H1 (cell line): ENCODE measurements at regions not wholly inside any gene's neighbourhood (a gene's known extent, or its start where the extent isn't known, plus 50 kb on each side); places are given as distances from the start of the nearest gene placed in this dataset.

Experiments used
- CTCF ChIA-PET: fragments of 300-600 bp; sonication (Branson Sonifier 250); formaldehyde crosslinking; loops from one replicate; lab custom pipeline; 2021; ENCODE audit not compliant: partially characterized antibody; lab: Charles Lee
- POLR2A ChIA-PET: fragments of 300-600 bp; sonication (Branson Sonifier 250); formaldehyde crosslinking; loops from one replicate; lab custom pipeline; 2021; ENCODE audit warnings: inconsistent platforms; ENCODE audit not compliant: partially characterized antibody; lab: Charles Lee
- DNase-seq, 2 experiments: peaks; one replicate each; pipeline versions ENCODE4 v3.0.0 to v3.0.0-alpha.2; 2010 to 2022; ENCODE audit warnings: low spot score in 2 of 2, low read depth in 1 of 2, mixed read lengths in 1 of 2
- FAIRE-seq: peaks from 2 replicates; lab custom pipeline; 2011; peaks lifted over from hg19 to GRCh38; lab: Jason Lieb, UNC
- H2AFZ ChIP-seq: 2 replicates; pipeline ENCODE4 v1.8.1; 2012; ENCODE audit warnings: low read length, inconsistent platforms
- H2AK5ac ChIP-seq: 2 replicates; pipeline ENCODE4 v1.6.1; 2013; ENCODE audit warnings: low read depth, low read length
- H2BK120ac ChIP-seq: replicated peaks from 2 replicates; pipeline ENCODE3; 2013; ENCODE audit warnings: low read depth, low read length, inconsistent platforms
- H2BK12ac ChIP-seq: 2 replicates; pipeline ENCODE4 v1.6.1; 2013; ENCODE audit warnings: low read depth, low read length
- H2BK15ac ChIP-seq: 2 replicates; pipeline ENCODE4 v1.6.1; 2013; ENCODE audit warnings: low read length
- H2BK20ac ChIP-seq: 2 replicates; pipeline ENCODE4 v1.6.1; 2013; ENCODE audit warnings: low read length
- H2BK5ac ChIP-seq: 2 replicates; pipeline ENCODE4 v1.6.1; 2013; ENCODE audit warnings: low read depth, low read length
- H3K14ac ChIP-seq: 2 replicates; pipeline ENCODE4 v1.6.1; 2013; ENCODE audit warnings: inconsistent platforms; ENCODE audit not compliant: insufficient read length
- H3K18ac ChIP-seq: 2 replicates; pipeline ENCODE4 v1.6.1; 2013; ENCODE audit warnings: low read length; ENCODE audit errors: extremely low read depth
- H3K23ac ChIP-seq: 2 replicates; pipeline ENCODE4 v1.6.1; 2013; ENCODE audit warnings: inconsistent platforms; ENCODE audit not compliant: insufficient read length
- H3K23me2 ChIP-seq: 2 replicates; pipeline ENCODE4 v1.6.1; 2013; ENCODE audit warnings: low read depth, low read length
- H3K27ac ChIP-seq: 2 replicates; pipeline ENCODE4 v1.6.1; 2011; ENCODE audit warnings: low read depth, low read length, inconsistent platforms
- H3K27me3 ChIP-seq, 4 experiments: replicated peaks in 1 of 4; 1 replicate in 1 of 4; 2 replicates in 3 of 4; pipeline versions ENCODE4 v1.6.1 to v1.8.1; 2011 to 2013; ENCODE audit warnings: low read length in 3 of 4, mild to moderate bottlenecking in 3 of 4, inconsistent platforms in 2 of 4, mixed read lengths in 2 of 4, moderate library complexity in 1 of 4; ENCODE audit not compliant: control insufficient read depth in 3 of 4, insufficient read depth in 3 of 4; ENCODE audit errors: extremely low read depth in 1 of 4
- H3K36me3 ChIP-seq, 4 experiments: 2 replicates each; pipeline versions ENCODE4 v1.6.1 to v1.8.1; 2011 to 2013; ENCODE audit warnings: mild to moderate bottlenecking in 4 of 4, low read length in 3 of 4, moderate library complexity in 2 of 4, control low read depth in 1 of 4, inconsistent platforms in 1 of 4; ENCODE audit not compliant: insufficient read depth in 4 of 4, control insufficient read depth in 2 of 4
- H3K4ac ChIP-seq: replicated peaks from 2 replicates; pipeline ENCODE3; 2013; ENCODE audit warnings: low read length, low read depth, mixed read lengths, inconsistent platforms; ENCODE audit not compliant: insufficient read length
- H3K4me1 ChIP-seq, 4 experiments: replicated peaks in 1 of 4; 1 replicate in 1 of 4; 2 replicates in 3 of 4; pipeline versions ENCODE4 v1.6.1 to v1.8.1; 2011 to 2013; ENCODE audit warnings: low read length in 3 of 4, inconsistent platforms in 2 of 4, mixed read lengths in 1 of 4; ENCODE audit not compliant: insufficient read depth in 4 of 4, control insufficient read depth in 3 of 4
- H3K4me2 ChIP-seq, 2 experiments: 2 replicates each; pipeline versions ENCODE4 v1.6.1 to v1.8.1; 2011 to 2013; ENCODE audit warnings: low read depth in 2 of 2, low read length in 2 of 2, control low read depth in 1 of 2, inconsistent platforms in 1 of 2, mild to moderate bottlenecking in 1 of 2; ENCODE audit not compliant: insufficient read depth in 1 of 2
- H3K4me3 ChIP-seq, 4 experiments: fragments of 200-600, 300-600 bp in 1 of 4; sonication (generic), shearing (Covaris generic), sonication (Bioruptor Twin) in 1 of 4; 2 replicates each; pipeline versions ENCODE4 v1.5.1 to v1.8.1; 2011 to 2016; ENCODE audit warnings: low read length in 4 of 4, low read depth in 3 of 4, control low read depth in 2 of 4, inconsistent platforms in 2 of 4, mild to moderate bottlenecking in 2 of 4, mixed read lengths in 1 of 4, moderate library complexity in 1 of 4; ENCODE audit not compliant: insufficient read depth in 2 of 4; ENCODE audit errors: extremely low read depth in 1 of 4
- H3K56ac ChIP-seq: replicated peaks from 2 replicates; pipeline ENCODE3; 2013; ENCODE audit warnings: low read depth, mild to moderate bottlenecking, mixed read lengths, low read length, inconsistent platforms; ENCODE audit not compliant: insufficient read length
- H3K79me1 ChIP-seq: 2 replicates; pipeline ENCODE4 v1.6.1; 2013; ENCODE audit warnings: low read depth, low read length, control low read depth
- H3K79me2 ChIP-seq, 2 experiments: 2 replicates each; pipeline versions ENCODE4 v1.6.1 to v1.8.1; 2012 to 2013; ENCODE audit warnings: low read length in 2 of 2, mild to moderate bottlenecking in 2 of 2, inconsistent platforms in 1 of 2; ENCODE audit not compliant: insufficient read depth in 2 of 2, control insufficient read depth in 1 of 2
- H3K9ac ChIP-seq, 4 experiments: replicated peaks in 1 of 4; 1 replicate in 1 of 4; 2 replicates in 3 of 4; pipeline versions ENCODE4 v1.6.1 to v1.8.1; 2011 to 2013; ENCODE audit warnings: low read depth in 3 of 4, low read length in 3 of 4, control low read depth in 2 of 4, mild to moderate bottlenecking in 2 of 4, moderate library complexity in 2 of 4, inconsistent platforms in 1 of 4; ENCODE audit errors: extremely low read depth in 1 of 4
- H3K9me3 ChIP-seq, 2 experiments: 2 replicates each; pipeline versions ENCODE4 v1.6.1 to v1.8.1; 2012 to 2013; ENCODE audit warnings: mild to moderate bottlenecking in 2 of 2, moderate library complexity in 2 of 2, control low read depth in 1 of 2, inconsistent platforms in 1 of 2, low read depth in 1 of 2, low read length in 1 of 2, mixed read lengths in 1 of 2; ENCODE audit not compliant: insufficient read depth in 2 of 2
- H4K20me1 ChIP-seq, 2 experiments: replicated peaks in 1 of 2; 2 replicates each; pipeline versions ENCODE3 to v1.8.1; 2011 to 2013; ENCODE audit warnings: inconsistent platforms in 2 of 2, low read length in 2 of 2, mild to moderate bottlenecking in 1 of 2; ENCODE audit not compliant: insufficient read depth in 2 of 2, control insufficient read depth in 1 of 2
- H4K5ac ChIP-seq: 2 replicates; pipeline ENCODE4 v1.6.1; 2013; ENCODE audit warnings: low read length, low read depth, mixed read lengths, inconsistent platforms; ENCODE audit not compliant: insufficient read length
- H4K8ac ChIP-seq: 2 replicates; pipeline ENCODE4 v1.8.0; 2013; ENCODE audit warnings: mild to moderate bottlenecking, moderate library complexity, low read length, inconsistent platforms; ENCODE audit not compliant: insufficient read depth; ENCODE audit errors: extremely low read depth
- H4K91ac ChIP-seq: replicated peaks from 2 replicates; pipeline ENCODE3; 2013; ENCODE audit warnings: low read length, mixed read lengths, inconsistent platforms; ENCODE audit not compliant: insufficient read length
- ATF3 ChIP-seq: IDR thresholded peaks from 2 replicates; pipeline ENCODE4 v1.6.1; 2011; ENCODE audit warnings: low read depth, mild to moderate bottlenecking, low read length; ENCODE audit not compliant: insufficient read depth
- CBX5 ChIP-seq: fragments of 300-800, 300-1000 bp; sonication (generic); IDR thresholded peaks from 2 replicates; pipeline ENCODE4 v1.7.1; 2016; ENCODE audit warnings: antibody characterized with exemption, low read length, low read depth
- HDAC2 ChIP-seq, 2 experiments: fragments of 300-600 bp in 1 of 2; sonication (generic) in 1 of 2; IDR thresholded peaks; 2 replicates each; pipeline ENCODE4 v1.6.1; 2011 to 2012; ENCODE audit warnings: low read depth in 2 of 2, low read length in 2 of 2, mild to moderate bottlenecking in 2 of 2, moderate library complexity in 2 of 2, borderline replicate concordance in 1 of 2, inconsistent platforms in 1 of 2
- JUND ChIP-seq: IDR thresholded peaks from 2 replicates; pipeline ENCODE4 v1.6.1; 2011; ENCODE audit warnings: mild to moderate bottlenecking, improper control_type of control experiment, low read length
- KDM4A ChIP-seq: IDR thresholded peaks from one replicate; pipeline ENCODE4 v1.7.1; 2012; ENCODE audit warnings: low read depth, mild to moderate bottlenecking, moderate library complexity, low read length, inconsistent platforms; ENCODE audit not compliant: severe bottlenecking
- RFX5 ChIP-seq: IDR thresholded peaks from 2 replicates; pipeline ENCODE4 v1.6.1; 2011; ENCODE audit warnings: low read depth, low read length, improper control_type of control experiment, borderline replicate concordance
- SAP30 ChIP-seq: fragments of 300-600 bp; sonication (generic); IDR thresholded peaks from 2 replicates; pipeline ENCODE4 v1.7.1; 2012; ENCODE audit warnings: low read length, moderate library complexity, mild to moderate bottlenecking, inconsistent platforms; ENCODE audit not compliant: insufficient read depth, insufficient replicate concordance
- SIX5 ChIP-seq: IDR thresholded peaks from 2 replicates; pipeline ENCODE4 v1.6.1; 2011; ENCODE audit warnings: mild to moderate bottlenecking, low read depth, low read length
- SP1 ChIP-seq: IDR thresholded peaks from 2 replicates; pipeline ENCODE4 v1.6.1; 2011; ENCODE audit warnings: low read depth, low read length
- TBP ChIP-seq: IDR thresholded peaks from 2 replicates; pipeline ENCODE4 v1.6.1; 2011; ENCODE audit warnings: low read depth, low read length, improper control_type of control experiment
- TCF12 ChIP-seq: IDR thresholded peaks from 2 replicates; pipeline ENCODE4 v1.6.1; 2011; ENCODE audit warnings: low read depth, mild to moderate bottlenecking, low read length
- TEAD4 ChIP-seq: IDR thresholded peaks from 2 replicates; pipeline ENCODE4 v1.6.1; 2012; ENCODE audit warnings: low read depth, low read length, inconsistent platforms, mixed read lengths

- H4K91ac ChIP-seq = no peak overlapping the region
- no peaks in the 10 kb centered on the region for H3K36me3 ChIP-seq
- H3K79me2 ChIP-seq = no peaks in the 10 kb centered on the region
- H3K79me1 ChIP-seq = no peaks in the 10 kb centered on the region; the same call in 1 of the 2 replicates
- H3K4me2 ChIP-seq = no peak overlapping the region
- H4K5ac ChIP-seq = no peak overlapping the region
- no peak overlapping the region for H3K56ac ChIP-seq
- H3K4me1 ChIP-seq = no peaks in the 10 kb centered on the region
- no peak for FAIRE-seq
- no peaks in the 10 kb centered on the region for H3K9me3 ChIP-seq
- CTCF ChIA-PET = interaction anchor here (0.8 to 7.2 kb wide), 3 partner anchors 13 to 119 kb away, joined by 3 to 75 read pairs (median 4); no protein-coding TSS in a partner anchor
- H4K20me1 ChIP-seq = no peaks in the 10 kb centered on the region
- H2BK120ac ChIP-seq = no peak overlapping the region
- DNase-seq = no peak
- no peak overlapping the region for H2BK20ac ChIP-seq
- H3K23ac ChIP-seq = no peak overlapping the region
- no peaks in the 10 kb centered on the region for H3K27me3 ChIP-seq
- no peak overlapping the region for H3K4me3 ChIP-seq
- H3K9ac ChIP-seq = no peak overlapping the region
- TF ChIP-seq RFX5 (no peak), HDAC2 (IDR thresholded peaks at IDR 0.05; ENCODE audit: borderline replicate concordance in 1 of 2, low read depth in 2 of 2, low read length in 2 of 2) (no peak), KDM4A (no peak), SIX5 (no peak), SP1 (no peak), ATF3 (no peak), TCF12 (no peak), CBX5 (no peak), SAP30 (no peak), JUND (no peak), TBP (no peak), TEAD4 (no peak)
- TF ChIP-seq, all 59 proteins: peak for 0
- no peak overlapping the region for H3K27ac ChIP-seq
- no peak overlapping the region for H4K8ac ChIP-seq
- H2BK12ac ChIP-seq = no peak overlapping the region
- H3K23me2 ChIP-seq = no peaks in the 10 kb centered on the region; the same call in 1 of the 2 replicates
- no peak overlapping the region for H2BK15ac ChIP-seq
- no peak overlapping the region for H3K18ac ChIP-seq
- no peak overlapping the region for H2BK5ac ChIP-seq
- no peak overlapping the region for H2AK5ac ChIP-seq
- H3K4ac ChIP-seq = no peak overlapping the region
- H2AFZ ChIP-seq = no peak overlapping the region
- no peak overlapping the region for H3K14ac ChIP-seq
- POLR2A ChIA-PET = no interaction called here
Measured at GRCh38 chr2:204191574-204191973, 255.0 kb downstream of the ICOS start.
